Transverse colon (tissue), 4 donors: ENCODE measurements at regions not wholly inside any gene's neighbourhood (a gene's known extent, or its start where the extent isn't known, plus 50 kb on each side); places are given as distances from the start of the nearest gene placed in this dataset.

Experiments
- DNase-seq: peaks from one replicate; pipeline ENCODE4 v3.0.0-alpha.2; 2019
- H3K27ac ChIP-seq, 4 donors: fragments of 200-600 bp; sonication (generic); 2 replicates each; pipeline ENCODE4 v1.5.1; 2016 to 2018; ENCODE audit warnings: inconsistent platforms in 4 of 4
- H3K27me3 ChIP-seq: fragments of 200-600 bp; sonication (generic); 2 replicates; pipeline ENCODE4 v1.5.1; 2017; ENCODE audit warnings: inconsistent platforms
- H3K36me3 ChIP-seq, 4 donors: fragments of 200-600 bp; sonication (generic); 2 replicates each; pipeline ENCODE4 v1.5.1; 2017 to 2019; ENCODE audit warnings: inconsistent platforms in 4 of 4
- H3K4me1 ChIP-seq, 4 donors: fragments of 200-600 bp; sonication (generic); 2 replicates each; pipeline ENCODE4 v1.5.1; 2017 to 2020; ENCODE audit warnings: inconsistent platforms in 4 of 4
- H3K4me3 ChIP-seq, 4 donors: fragments of 200-600 bp; sonication (generic); 1 replicate in 1 of 4; 2 replicates in 3 of 4; pipeline versions ENCODE4 v1.5.1 to v1.6.1; 2017 to 2019; ENCODE audit warnings: inconsistent platforms in 4 of 4
- H3K9me3 ChIP-seq, 2 donors: fragments of 200-600 bp; sonication (generic); 2 replicates each; pipeline ENCODE4 v1.5.1; 2017 to 2019; ENCODE audit warnings: inconsistent platforms in 2 of 2
- EP300 ChIP-seq: sonication (generic); formaldehyde crosslinking; IDR thresholded peaks from one replicate; pipeline ENCODE4 v1.6.1; 2017; ENCODE audit warnings: antibody characterized with exemption, low read depth
- POLR2A ChIP-seq: fragments of 450-650 bp; IDR thresholded peaks from one replicate; pipeline ENCODE4 v1.6.1; 2016; ENCODE audit warnings: antibody characterized with exemption, mild to moderate bottlenecking, moderate library complexity
- POLR2AphosphoS5 ChIP-seq, 3 donors: sonication (generic); formaldehyde crosslinking; IDR thresholded peaks; one replicate each; pipeline ENCODE4 v1.6.1; 2016; ENCODE audit warnings: antibody characterized with exemption in 3 of 3
- WGBS, 2 donors: methylation state at CpG; one replicate each; pipeline ENCODE4 v1.1.5; 2018; ENCODE audit warnings: low coverage in 1 of 2; 5-methylcytosine and 5-hydroxymethylcytosine counted together
- in situ Hi-C, 4 donors: fragments of 200-750 bp; cut with MboI; loops; one replicate each; pipeline versions ENCODE4 v1.15.0 to v1.15.1; 2017; ENCODE audit warnings: low sequenced_read_pairs in 3 of 4, low pct_ligation_motif_present in 1 of 4, low pct_unique_long_range_greater_than_20kb in 1 of 4
- intact Hi-C: fragments of 100-400 bp; cut with DNase I; formaldehyde crosslinking; loops from one replicate; pipeline ENCODE4 v1.15.1; 2023; ENCODE audit warnings: low total_unique reads
- TF ChIP-seq, protein P1 (sequence below), 5 experiments: fragments of 200-600 bp in 3 of 5; fragments of 450-650 bp in 2 of 5; sonication (generic) in 3 of 5; IDR thresholded peaks; 1 replicate in 2 of 5; 2 replicates in 3 of 5; pipeline ENCODE4 v1.5.1; 2016 to 2017; ENCODE audit warnings: antibody characterized with exemption in 5 of 5, inconsistent platforms in 3 of 5, mild to moderate bottlenecking in 2 of 5, moderate library complexity in 1 of 5

DNA sequence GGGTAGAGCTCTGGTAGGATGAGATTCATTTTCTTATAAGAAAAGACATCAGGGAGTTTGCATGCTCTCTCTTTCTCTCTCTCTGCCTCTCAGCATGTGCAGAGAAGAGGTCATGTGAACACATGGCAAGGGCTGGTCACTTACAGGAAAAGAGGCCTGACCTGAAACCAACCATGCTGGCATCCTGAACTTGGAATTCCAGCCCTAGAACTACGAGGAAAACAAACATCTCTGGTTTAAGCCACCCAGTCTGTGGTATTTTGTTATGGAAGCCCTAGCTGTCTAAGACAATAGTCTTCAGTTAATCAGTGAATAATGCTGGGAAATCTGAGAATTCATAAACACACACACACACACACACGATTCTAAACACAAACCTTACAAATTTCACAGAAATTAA, 1104.2 kb upstream of the LRRN3 start:
- Histone ChIP-seq H3K4me3 (no peak overlapping the region), H3K4me1 (no peaks in the 10 kb centered on the region), H3K27me3 (no peaks in the 10 kb centered on the region), H3K27ac (no peak overlapping the region), H3K36me3 (no peaks in the 10 kb centered on the region), H3K9me3 (no peaks in the 10 kb centered on the region)
- intact Hi-C loops = no loop called here
- DNase-seq = no peak
- in situ Hi-C loops = no loop called here
- TF ChIP-seq POLR2AphosphoS5 (IDR thresholded peaks at IDR 0.05) (no peak), POLR2A (no peak), EP300 (no peak)
- TF ChIP-seq, protein P1, sequence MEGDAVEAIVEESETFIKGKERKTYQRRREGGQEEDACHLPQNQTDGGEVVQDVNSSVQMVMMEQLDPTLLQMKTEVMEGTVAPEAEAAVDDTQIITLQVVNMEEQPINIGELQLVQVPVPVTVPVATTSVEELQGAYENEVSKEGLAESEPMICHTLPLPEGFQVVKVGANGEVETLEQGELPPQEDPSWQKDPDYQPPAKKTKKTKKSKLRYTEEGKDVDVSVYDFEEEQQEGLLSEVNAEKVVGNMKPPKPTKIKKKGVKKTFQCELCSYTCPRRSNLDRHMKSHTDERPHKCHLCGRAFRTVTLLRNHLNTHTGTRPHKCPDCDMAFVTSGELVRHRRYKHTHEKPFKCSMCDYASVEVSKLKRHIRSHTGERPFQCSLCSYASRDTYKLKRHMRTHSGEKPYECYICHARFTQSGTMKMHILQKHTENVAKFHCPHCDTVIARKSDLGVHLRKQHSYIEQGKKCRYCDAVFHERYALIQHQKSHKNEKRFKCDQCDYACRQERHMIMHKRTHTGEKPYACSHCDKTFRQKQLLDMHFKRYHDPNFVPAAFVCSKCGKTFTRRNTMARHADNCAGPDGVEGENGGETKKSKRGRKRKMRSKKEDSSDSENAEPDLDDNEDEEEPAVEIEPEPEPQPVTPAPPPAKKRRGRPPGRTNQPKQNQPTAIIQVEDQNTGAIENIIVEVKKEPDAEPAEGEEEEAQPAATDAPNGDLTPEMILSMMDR (IDR thresholded peaks at IDR 0.05) = no peak
- 38% methylated on average over 1 to 2 of the region's 2 CpGs for WGBS, 2 donors

DNA sequence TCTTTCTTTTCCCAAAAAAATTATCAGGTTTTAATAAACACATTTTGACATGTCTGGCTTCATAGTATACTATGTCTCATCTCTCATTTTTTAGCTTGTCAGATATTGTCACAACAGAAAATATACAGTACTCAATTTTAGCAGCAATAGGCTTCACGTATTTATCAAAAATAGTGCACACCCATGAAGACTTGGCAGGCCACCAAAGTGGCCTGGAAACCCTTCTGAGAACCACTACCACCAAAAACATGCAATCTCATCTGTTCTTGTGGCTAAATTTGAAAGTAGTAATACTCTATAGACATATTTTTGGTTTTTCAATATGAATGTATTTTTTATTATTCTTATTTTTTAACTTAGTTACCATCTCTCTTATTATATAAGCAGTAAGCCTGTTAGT, 1094.5 kb upstream of the LRRN3 start:
- in situ Hi-C loops = no loop called here
- intact Hi-C loops = no loop called here
- TF ChIP-seq, protein P1 (IDR thresholded peaks at IDR 0.05) = no peak
- TF ChIP-seq POLR2AphosphoS5 (IDR thresholded peaks at IDR 0.05) (no peak), EP300 (no peak), POLR2A (no peak)

DNA sequence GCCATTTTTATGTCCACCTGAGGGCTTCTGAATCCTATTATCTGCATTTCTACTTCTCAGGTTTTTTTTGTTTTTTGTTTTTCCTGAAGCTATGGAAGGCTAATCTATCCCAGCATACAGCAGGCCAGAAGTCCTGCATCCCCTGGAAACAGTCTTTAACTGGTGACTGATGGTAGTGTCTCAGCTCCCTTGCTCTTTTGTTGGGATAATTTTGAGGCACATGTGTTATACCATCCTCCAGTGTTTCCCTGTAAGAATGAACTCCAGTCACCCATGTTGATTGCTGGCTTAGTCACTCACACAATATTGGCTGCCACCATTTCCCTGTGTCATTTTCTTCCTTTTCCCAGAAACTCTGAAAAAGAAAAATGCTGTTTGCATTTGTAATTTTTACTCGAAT, 1094.0 kb upstream of the LRRN3 start:
- Histone ChIP-seq H3K4me3 (no peak overlapping the region), H3K27ac (no peak overlapping the region), H3K4me1 (no peaks in the 10 kb centered on the region), H3K9me3 (no peaks in the 10 kb centered on the region), H3K27me3 (no peaks in the 10 kb centered on the region), H3K36me3 (no peaks in the 10 kb centered on the region)
- in situ Hi-C loops (no loop called here), intact Hi-C loops (no loop called here)
- TF ChIP-seq, protein P1 (IDR thresholded peaks at IDR 0.05) = no peak
- TF ChIP-seq POLR2AphosphoS5 (IDR thresholded peaks at IDR 0.05) (no peak), POLR2A (no peak), EP300 (no peak)
- 38 to 77% methylated on average over 1 of the region's 1 CpG for WGBS, 2 donors
- DNase-seq = no peak

More for the DNA sequence above, 1094.5 kb upstream of the LRRN3 start:
- 40 to 64% methylated on average over 1 of the region's 1 CpG for WGBS, 2 donors
- Histone ChIP-seq H3K9me3 (no peaks in the 10 kb centered on the region), H3K27ac (no peak overlapping the region), H3K27me3 (no peaks in the 10 kb centered on the region), H3K36me3 (no peaks in the 10 kb centered on the region), H3K4me1 (no peaks in the 10 kb centered on the region), H3K4me3 (no peak overlapping the region)
- no peak for DNase-seq

DNA sequence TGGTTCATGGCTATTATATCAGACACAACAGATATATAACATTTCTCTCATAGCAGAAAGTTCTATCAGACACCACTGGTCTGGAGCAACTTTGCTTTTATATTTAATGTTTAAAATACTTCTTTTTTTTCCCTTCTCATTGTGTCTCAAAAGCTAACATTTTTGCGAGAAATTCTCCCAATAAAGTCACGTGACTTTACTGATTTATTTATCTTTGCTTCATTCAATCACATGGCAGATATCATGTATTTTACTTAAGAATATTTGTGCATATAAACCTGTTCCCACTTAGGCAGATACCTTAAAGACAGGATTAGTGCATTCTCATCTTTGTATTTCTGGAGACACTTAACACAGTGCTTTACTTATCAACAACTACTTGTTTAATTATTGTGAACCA, 1093.1 kb upstream of the LRRN3 start:
- Histone ChIP-seq H3K4me3 (no peak overlapping the region), H3K9me3 (no peaks in the 10 kb centered on the region), H3K36me3 (no peaks in the 10 kb centered on the region), H3K27me3 (no peaks in the 10 kb centered on the region), H3K27ac (no peak overlapping the region), H3K4me1 (no peaks in the 10 kb centered on the region)
- 79 to 83% methylated on average over 2 of the region's 2 CpGs for WGBS, 2 donors
- DNase-seq = no peak
- in situ Hi-C loops (no loop called here), intact Hi-C loops (no loop called here)
- no peak for TF ChIP-seq POLR2AphosphoS5 (IDR thresholded peaks at IDR 0.05)
- TF ChIP-seq EP300 = no peak

DNA sequence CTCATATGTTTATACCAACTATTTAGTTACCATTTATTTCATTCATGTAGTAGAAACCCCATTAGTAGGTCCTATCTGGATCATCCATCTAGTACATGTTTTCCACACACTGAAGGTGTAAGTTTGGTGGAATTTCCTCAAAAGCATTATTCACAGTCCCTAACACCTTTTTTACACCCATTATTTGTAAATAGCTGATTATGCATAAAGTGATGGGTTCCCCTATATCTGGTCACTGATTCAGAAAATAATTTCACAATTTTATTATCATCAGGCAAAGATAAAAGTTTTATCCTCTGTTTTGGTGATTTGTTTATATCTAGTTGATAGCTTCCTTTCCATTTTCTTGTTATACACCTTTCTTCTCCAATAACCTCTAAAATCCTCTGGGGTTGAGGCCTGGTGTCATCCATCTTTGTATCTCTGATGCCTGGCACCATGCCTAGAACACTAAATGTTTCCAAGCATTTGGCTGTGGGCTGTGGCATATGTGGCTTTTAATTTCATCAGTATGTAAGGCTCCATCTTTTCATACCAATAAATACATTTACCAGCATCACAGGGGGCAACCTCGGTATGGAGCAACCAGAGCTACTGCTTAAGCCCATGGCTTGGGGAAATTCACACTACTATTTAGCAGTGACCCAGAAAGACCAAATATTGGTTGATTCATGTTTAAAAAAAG, 1089.5 kb upstream of the LRRN3 start:
- TF ChIP-seq POLR2A = no peak
- TF ChIP-seq POLR2AphosphoS5 (IDR thresholded peaks at IDR 0.05) = no peak
- TF ChIP-seq, protein P1 (IDR thresholded peaks at IDR 0.05) = no peak
- TF ChIP-seq EP300 = no peak
- Histone ChIP-seq H3K9me3 (no peaks in the 10 kb centered on the region), H3K27me3 (no peaks in the 10 kb centered on the region), H3K27ac (no peak overlapping the region), H3K4me1 (no peaks in the 10 kb centered on the region), H3K4me3 (no peak overlapping the region), H3K36me3 (no peaks in the 10 kb centered on the region)
- in situ Hi-C loops = no loop called here
- no peak for DNase-seq
- WGBS, 2 donors = 73 to 75% methylated on average over 1 of the region's 1 CpG
- intact Hi-C loops = no loop called here
